ENCODE measurements at regions not wholly inside any gene's neighbourhood (a gene's known extent, or its start where the extent isn't known, plus 50 kb on each side); places are given as distances from the start of the nearest gene placed in this dataset.
"Not testable (repeated sequence)": the region's sequence is repeated elsewhere in the genome, so short reads cannot be mapped to it uniquely, and the experiment has no call there.

GRCh38 chr16:29258946-29259634 lies 147.4 kb downstream of the NPIPB11 start:
- H3K4me1 ChIP-seq (ENCODE audit: insufficient read depth, low read length); H3K9ac ChIP-seq (ENCODE audit: low read depth, low read length); H3K9me3 ChIP-seq (ENCODE audit: control insufficient read depth, insufficient read depth, low read length); H3K36me3 ChIP-seq (ENCODE audit: insufficient read depth, low read length): not testable (repeated sequence)

DNA sequence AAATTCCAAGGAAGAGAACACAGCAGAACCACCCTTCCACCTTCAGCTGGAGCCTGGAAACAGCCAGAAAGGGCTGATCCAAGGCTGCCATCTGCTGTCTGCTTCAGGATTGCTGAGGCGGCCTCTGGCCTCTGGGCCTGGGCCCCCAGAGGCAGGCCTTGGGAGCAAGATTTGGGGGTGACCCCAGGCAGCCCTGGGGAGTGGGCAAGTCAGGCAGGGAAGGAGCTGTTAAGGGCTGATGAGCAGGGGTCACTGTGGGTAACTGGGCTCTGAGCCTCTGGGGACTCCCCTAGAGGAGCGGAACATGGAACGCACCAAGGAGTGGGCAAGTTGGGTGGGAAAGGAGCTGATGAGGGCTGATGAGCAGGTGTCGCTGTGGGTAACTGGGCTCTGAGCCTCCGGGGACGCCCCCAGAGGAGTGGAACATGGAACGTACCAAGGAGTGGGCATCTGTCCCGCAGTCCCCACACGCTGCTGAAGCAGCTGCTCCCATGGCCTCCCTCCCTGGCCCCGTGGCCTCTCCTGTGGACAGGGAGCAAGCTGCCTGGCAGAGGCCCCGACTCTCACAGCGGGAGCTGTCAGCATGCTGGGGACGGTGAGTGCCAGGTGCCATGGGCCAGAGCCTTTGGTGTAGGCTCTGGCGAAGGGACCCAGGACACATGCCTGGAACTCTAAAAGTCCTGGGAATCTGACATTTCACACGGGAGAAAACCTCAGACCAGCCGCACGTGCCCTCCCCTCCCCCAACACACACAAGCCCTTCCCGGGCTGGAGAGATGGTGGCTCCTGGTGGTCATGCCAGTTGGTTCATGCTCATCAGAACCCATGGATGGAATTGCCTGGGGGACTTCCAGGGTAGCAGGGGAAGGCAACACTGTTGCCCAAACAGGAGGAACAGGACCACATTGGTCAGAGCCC lies 148.8 kb downstream of the NPIPB11 start:
- H3K4me1 ChIP-seq (ENCODE audit: insufficient read depth, low read length): not testable (repeated sequence)

GRCh38 chr16:29256501-29256981 lies 150.0 kb downstream of the NPIPB11 start:
- Histone ChIP-seq H3K36me3 (ENCODE audit: insufficient read depth, low read length) (no peaks in the 10 kb centered on the region), H3K4me1 (ENCODE audit: insufficient read depth, low read length) (no peaks in the 10 kb centered on the region), H3K9ac (ENCODE audit: low read depth, low read length) (no peak overlapping the region), H3K9me3 (ENCODE audit: control insufficient read depth, insufficient read depth, low read length) (no peaks in the 10 kb centered on the region)

More for the DNA sequence above, 148.8 kb downstream of the NPIPB11 start:
- H3K36me3 ChIP-seq (ENCODE audit: insufficient read depth, low read length); H3K9me3 ChIP-seq (ENCODE audit: control insufficient read depth, insufficient read depth, low read length); H3K9ac ChIP-seq (ENCODE audit: low read depth, low read length): not testable (repeated sequence)

DNA sequence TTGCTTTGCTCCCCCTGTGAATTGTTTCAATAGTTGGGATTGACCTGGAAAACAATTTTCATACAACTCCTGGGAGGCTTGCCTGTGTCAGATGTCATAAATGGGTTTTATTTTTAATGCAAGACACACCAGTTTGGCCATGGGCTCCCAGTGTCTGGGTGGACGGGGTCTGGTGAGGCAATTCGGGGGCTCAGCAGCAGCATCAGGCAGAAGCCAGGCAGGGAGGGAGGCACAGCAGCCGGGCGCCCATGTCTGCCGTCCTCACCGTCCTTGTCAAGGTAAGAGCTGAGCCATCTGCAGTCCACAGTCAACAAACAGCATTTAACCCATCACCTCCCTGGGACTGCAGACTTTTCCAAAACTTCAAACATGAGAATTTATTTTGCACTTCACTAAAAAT lies 150.6 kb downstream of the NPIPB11 start:
- H3K9me3 ChIP-seq (ENCODE audit: control insufficient read depth, insufficient read depth, low read length); H3K4me1 ChIP-seq (ENCODE audit: insufficient read depth, low read length); H3K36me3 ChIP-seq (ENCODE audit: insufficient read depth, low read length); H3K9ac ChIP-seq (ENCODE audit: low read depth, low read length): not testable (repeated sequence)

DNA sequence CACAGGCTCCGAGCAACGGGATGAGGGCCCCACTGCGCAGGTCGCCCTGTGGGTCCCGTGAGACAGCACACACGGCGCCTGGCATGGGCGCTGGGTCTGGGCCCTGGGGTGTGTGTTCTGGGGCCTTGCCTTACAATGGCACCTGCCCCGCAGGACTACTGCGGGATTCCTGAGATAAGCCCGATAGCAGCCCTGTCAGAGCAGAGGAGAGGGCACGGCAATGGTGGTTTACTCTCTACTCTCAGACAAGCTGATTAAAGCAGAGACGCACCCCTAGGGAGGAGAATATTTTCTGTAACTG lies 151.1 kb downstream of the NPIPB11 start:
- H3K4me1 ChIP-seq (ENCODE audit: insufficient read depth, low read length): not testable (repeated sequence)

GRCh38 chr16:29254676-29255495 lies 151.6 kb downstream of the NPIPB11 start:
- Histone ChIP-seq H3K36me3 (ENCODE audit: insufficient read depth, low read length) (no peaks in the 10 kb centered on the region), H3K9ac (ENCODE audit: low read depth, low read length) (no peak overlapping the region), H3K4me1 (ENCODE audit: insufficient read depth, low read length) (no peaks in the 10 kb centered on the region), H3K9me3 (ENCODE audit: control insufficient read depth, insufficient read depth, low read length) (no peaks in the 10 kb centered on the region)

More for the DNA sequence above, 151.1 kb downstream of the NPIPB11 start:
- H3K36me3 ChIP-seq (ENCODE audit: insufficient read depth, low read length); H3K9me3 ChIP-seq (ENCODE audit: control insufficient read depth, insufficient read depth, low read length); H3K9ac ChIP-seq (ENCODE audit: low read depth, low read length): not testable (repeated sequence)

DNA sequence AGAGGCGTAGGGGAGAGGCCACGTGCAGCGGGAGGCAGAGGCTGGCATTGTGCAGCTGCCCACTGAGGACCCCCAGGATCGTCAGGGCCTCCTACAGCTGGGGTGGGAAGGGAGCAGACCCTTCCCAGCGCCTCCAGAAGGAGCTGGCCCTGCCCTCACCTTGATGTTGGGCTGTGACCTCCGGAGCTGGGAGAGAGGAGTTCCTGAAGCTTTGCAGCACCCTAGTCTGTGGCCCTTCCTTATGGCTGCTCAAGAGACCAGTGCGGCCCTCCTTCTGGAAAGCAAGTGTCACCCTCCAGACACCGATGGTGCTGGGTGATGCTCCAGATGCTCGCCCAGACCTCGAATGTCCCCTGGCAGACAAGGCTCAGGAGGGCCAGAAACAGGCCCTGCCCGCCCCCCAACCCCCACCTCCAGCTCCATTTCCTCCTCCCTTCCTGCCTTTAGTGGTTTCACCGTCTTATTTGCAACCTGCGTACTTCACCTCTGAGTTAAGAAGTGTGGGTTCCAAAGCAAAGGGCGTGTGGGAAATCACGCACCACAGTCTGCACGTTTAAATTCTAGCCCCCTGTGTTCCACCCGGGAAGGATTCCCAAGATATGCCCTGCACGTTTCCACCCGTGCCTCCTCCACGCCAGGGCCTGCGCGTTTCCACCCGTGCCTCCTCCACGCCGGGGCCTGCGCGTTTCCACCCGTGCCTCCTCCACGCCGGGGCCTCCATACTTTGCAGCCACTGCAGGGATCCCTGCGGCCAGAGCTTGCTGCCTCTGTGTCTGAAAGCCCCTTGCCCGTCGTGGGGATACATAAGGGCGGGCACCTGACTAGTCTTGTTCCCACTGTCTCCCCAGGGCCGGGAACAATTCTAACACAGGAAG lies 152.6 kb downstream of the NPIPB11 start:
- H3K9ac ChIP-seq (ENCODE audit: low read depth, low read length); H3K4me1 ChIP-seq (ENCODE audit: insufficient read depth, low read length); H3K36me3 ChIP-seq (ENCODE audit: insufficient read depth, low read length); H3K9me3 ChIP-seq (ENCODE audit: control insufficient read depth, insufficient read depth, low read length): not testable (repeated sequence)

GRCh38 chr16:29253066-29253590 lies 153.4 kb downstream of the NPIPB11 start:
- H3K36me3 ChIP-seq (ENCODE audit: insufficient read depth, low read length); H3K4me1 ChIP-seq (ENCODE audit: insufficient read depth, low read length); H3K9ac ChIP-seq (ENCODE audit: low read depth, low read length); H3K9me3 ChIP-seq (ENCODE audit: control insufficient read depth, insufficient read depth, low read length): not testable (repeated sequence)

- not testable (repeated sequence) for H3K4me1 ChIP-seq (ENCODE audit: insufficient read depth, low read length); H3K9me3 ChIP-seq (ENCODE audit: control insufficient read depth, insufficient read depth, low read length)
Observed at GRCh38 chr16:29252311-29252710, 154.2 kb downstream of the NPIPB11 start.

DNA sequence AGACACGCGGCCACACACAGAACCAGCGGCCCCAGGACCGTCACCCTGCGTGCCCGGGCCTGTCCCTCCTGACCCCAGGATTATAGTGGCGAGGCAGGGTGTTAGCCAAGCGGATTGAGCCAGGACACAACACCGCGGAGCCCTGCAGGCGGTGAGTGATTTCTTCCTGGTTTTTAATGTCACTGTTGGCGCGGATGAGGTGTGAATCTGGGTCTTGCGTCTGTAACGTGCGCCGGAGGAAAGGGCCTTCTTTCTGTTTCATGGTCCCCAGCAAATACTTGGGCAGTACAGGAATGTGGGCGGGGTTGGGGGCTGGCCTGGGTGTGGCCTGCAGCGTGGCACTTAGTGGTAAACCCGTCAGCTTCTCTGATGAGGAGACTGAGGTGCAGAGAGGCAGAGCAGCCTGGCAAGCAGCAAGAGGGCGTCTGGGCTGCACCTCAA lies 154.9 kb downstream of the NPIPB11 start:
- H3K9ac ChIP-seq (ENCODE audit: low read depth, low read length); H3K9me3 ChIP-seq (ENCODE audit: control insufficient read depth, insufficient read depth, low read length); H3K4me1 ChIP-seq (ENCODE audit: insufficient read depth, low read length); H3K36me3 ChIP-seq (ENCODE audit: insufficient read depth, low read length): not testable (repeated sequence)

More at GRCh38 chr16:29252311-29252710, 154.2 kb downstream of the NPIPB11 start:
- not testable (repeated sequence) for H3K9ac ChIP-seq (ENCODE audit: low read depth, low read length); H3K36me3 ChIP-seq (ENCODE audit: insufficient read depth, low read length)

GRCh38 chr16:29250923-29251434 lies 155.5 kb downstream of the NPIPB11 start:
- not testable (repeated sequence) for H3K4me1 ChIP-seq (ENCODE audit: insufficient read depth, low read length); H3K9ac ChIP-seq (ENCODE audit: low read depth, low read length); H3K36me3 ChIP-seq (ENCODE audit: insufficient read depth, low read length); H3K9me3 ChIP-seq (ENCODE audit: control insufficient read depth, insufficient read depth, low read length)

DNA sequence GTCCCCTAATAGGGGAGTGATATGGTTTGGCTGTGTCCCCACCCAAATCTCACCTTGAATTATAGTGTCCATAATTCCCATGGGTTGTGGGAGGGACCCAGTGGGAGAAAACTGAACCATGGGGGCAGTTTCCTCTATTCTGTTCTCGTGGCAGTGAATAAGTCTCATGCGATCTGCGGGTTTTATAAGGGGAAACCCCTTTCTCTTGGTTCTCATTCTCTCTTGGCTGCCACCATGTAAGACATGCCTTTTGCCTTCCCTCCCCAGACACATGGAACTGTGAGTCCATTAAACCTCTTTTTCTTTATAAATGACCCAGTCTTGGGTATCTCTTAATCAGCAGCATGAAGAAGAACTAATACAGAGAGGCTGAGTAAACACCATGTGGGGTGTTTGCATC lies 156.0 kb downstream of the NPIPB11 start:
- H3K4me1 ChIP-seq (ENCODE audit: insufficient read depth, low read length); H3K9ac ChIP-seq (ENCODE audit: low read depth, low read length); H3K9me3 ChIP-seq (ENCODE audit: control insufficient read depth, insufficient read depth, low read length); H3K36me3 ChIP-seq (ENCODE audit: insufficient read depth, low read length): not testable (repeated sequence)

GRCh38 chr16:29248940-29249318 lies 157.6 kb downstream of the NPIPB11 start:
- H3K9ac ChIP-seq (ENCODE audit: low read depth, low read length); H3K4me1 ChIP-seq (ENCODE audit: insufficient read depth, low read length); H3K36me3 ChIP-seq (ENCODE audit: insufficient read depth, low read length); H3K9me3 ChIP-seq (ENCODE audit: control insufficient read depth, insufficient read depth, low read length): not testable (repeated sequence)
